SK-N-SH treated with all-trans-retinoic acid at 6 μM for 48 hours (cell line): ENCODE measurements at regions not wholly inside any gene's neighbourhood (a gene's known extent, or its start where the extent isn't known, plus 50 kb on each side); places are given as distances from the start of the nearest gene placed in this dataset.

Source experiments
- ATAC-seq: fragments of 200-7000 bp; cut with Tn5 transposase; 3 replicates; pipeline ENCODE4 v1.9.1; 2020; ENCODE audit warnings: mild to moderate bottlenecking, moderate library complexity
- ARNTL ChIP-seq: fragments of 450-650 bp; formaldehyde crosslinking; IDR thresholded peaks from 2 replicates; pipeline ENCODE4 v1.5.0; 2020; ENCODE audit warnings: low read depth, mild to moderate bottlenecking, moderate library complexity, borderline replicate concordance
- BACH2 ChIP-seq: fragments of 250-450 bp; sonication (Bioruptor Pico); IDR thresholded peaks from 2 replicates; pipeline ENCODE4 v1.9.0; 2021; ENCODE audit warnings: mild to moderate bottlenecking, borderline replicate concordance
- CSDC2 ChIP-seq: fragments of 250-450 bp; sonication (Bioruptor Pico); IDR thresholded peaks from 2 replicates; pipeline ENCODE4 v1.5.0; 2020; ENCODE audit warnings: mild to moderate bottlenecking, moderate library complexity
- CSRNP3 ChIP-seq: fragments of 250-450 bp; sonication (Bioruptor Pico); IDR thresholded peaks from 2 replicates; pipeline ENCODE4 v1.5.1; 2021; ENCODE audit warnings: mild to moderate bottlenecking, moderate library complexity
- GLIS3 ChIP-seq: fragments of 250-450 bp; sonication (Bioruptor Pico); IDR thresholded peaks from 2 replicates; pipeline ENCODE4 v1.5.0; 2020; ENCODE audit warnings: mild to moderate bottlenecking, moderate library complexity
- ISL1 ChIP-seq: fragments of 250-450 bp; sonication (Bioruptor Pico); IDR thresholded peaks from 2 replicates; pipeline ENCODE4 v2.1.2; 2022; ENCODE audit warnings: mild to moderate bottlenecking, moderate library complexity
- PPARA ChIP-seq: fragments of 250-450 bp; sonication (Bioruptor Pico); IDR thresholded peaks from 2 replicates; pipeline ENCODE4 v1.5.0; 2020; ENCODE audit warnings: mild to moderate bottlenecking, borderline replicate concordance
- RARB ChIP-seq: fragments of 250-450 bp; sonication (Bioruptor Pico); IDR thresholded peaks from 2 replicates; pipeline ENCODE4 v1.8.0; 2021; ENCODE audit warnings: mild to moderate bottlenecking, moderate library complexity
- SNAI2 ChIP-seq: fragments of 250-450 bp; sonication (Bioruptor Pico); IDR thresholded peaks from 2 replicates; pipeline ENCODE4 v1.5.0; 2020; ENCODE audit warnings: mild to moderate bottlenecking, moderate library complexity
- TCF4 ChIP-seq: fragments of 250-450 bp; sonication (Bioruptor Pico); IDR thresholded peaks from 2 replicates; pipeline ENCODE4 v1.8.0; 2021; ENCODE audit warnings: mild to moderate bottlenecking, moderate library complexity, borderline replicate concordance
- TOX ChIP-seq: fragments of 250-450 bp; sonication (Bioruptor Pico); IDR thresholded peaks from 2 replicates; pipeline ENCODE4 v1.8.0; 2021; ENCODE audit warnings: mild to moderate bottlenecking, moderate library complexity, borderline replicate concordance
- ZC3H10 ChIP-seq: fragments of 250-450 bp; sonication (Bioruptor Pico); IDR thresholded peaks from 2 replicates; pipeline ENCODE4 v1.5.1; 2021; ENCODE audit warnings: mild to moderate bottlenecking, moderate library complexity
- ZFP3 ChIP-seq: fragments of 250-450 bp; sonication (Bioruptor Pico); IDR thresholded peaks from 2 replicates; pipeline ENCODE4 v1.5.0; 2020; ENCODE audit warnings: mild to moderate bottlenecking, moderate library complexity
- ZFP30 ChIP-seq: fragments of 450-650 bp; formaldehyde crosslinking; IDR thresholded peaks from 2 replicates; pipeline ENCODE4 v1.5.0; 2022; ENCODE audit warnings: mild to moderate bottlenecking, moderate library complexity
- ZNF70 ChIP-seq: fragments of 450-650 bp; formaldehyde crosslinking; IDR thresholded peaks from 2 replicates; pipeline ENCODE4 v1.5.0; 2020; ENCODE audit warnings: mild to moderate bottlenecking, moderate library complexity
- ZNF8 ChIP-seq: fragments of 450-650 bp; formaldehyde crosslinking; IDR thresholded peaks from 2 replicates; pipeline ENCODE4 v1.5.0; 2020; ENCODE audit warnings: mild to moderate bottlenecking, moderate library complexity
- TF ChIP-seq, protein P1 (sequence below): fragments of 250-450 bp; sonication (Bioruptor Pico); IDR thresholded peaks from 2 replicates; pipeline ENCODE4 v1.8.0; 2021; ENCODE audit warnings: low read depth, mild to moderate bottlenecking, moderate library complexity, borderline replicate concordance
- TF ChIP-seq, protein P2 (sequence below): fragments of 250-450 bp; sonication (Bioruptor Pico); IDR thresholded peaks from 2 replicates; pipeline ENCODE4 v1.8.0; 2020; ENCODE audit warnings: mild to moderate bottlenecking, moderate library complexity, borderline replicate concordance
- TF ChIP-seq, protein P3 (sequence below): fragments of 250-450 bp; sonication (Bioruptor Pico); IDR thresholded peaks from 2 replicates; pipeline ENCODE4 v1.5.1; 2020; ENCODE audit warnings: low read depth, mild to moderate bottlenecking, moderate library complexity

- TF ChIP-seq GLIS3 (CRISPR knock-in tag) (no peak), TOX (CRISPR knock-in tag) (no peak), ZNF8 (CRISPR knock-in tag) (no peak), SNAI2 (CRISPR knock-in tag) (no peak), ZC3H10 (CRISPR knock-in tag) (no peak), ISL1 (no peak), PPARA (no peak), ARNTL (CRISPR knock-in tag) (no peak)
- TF ChIP-seq, protein P1, sequence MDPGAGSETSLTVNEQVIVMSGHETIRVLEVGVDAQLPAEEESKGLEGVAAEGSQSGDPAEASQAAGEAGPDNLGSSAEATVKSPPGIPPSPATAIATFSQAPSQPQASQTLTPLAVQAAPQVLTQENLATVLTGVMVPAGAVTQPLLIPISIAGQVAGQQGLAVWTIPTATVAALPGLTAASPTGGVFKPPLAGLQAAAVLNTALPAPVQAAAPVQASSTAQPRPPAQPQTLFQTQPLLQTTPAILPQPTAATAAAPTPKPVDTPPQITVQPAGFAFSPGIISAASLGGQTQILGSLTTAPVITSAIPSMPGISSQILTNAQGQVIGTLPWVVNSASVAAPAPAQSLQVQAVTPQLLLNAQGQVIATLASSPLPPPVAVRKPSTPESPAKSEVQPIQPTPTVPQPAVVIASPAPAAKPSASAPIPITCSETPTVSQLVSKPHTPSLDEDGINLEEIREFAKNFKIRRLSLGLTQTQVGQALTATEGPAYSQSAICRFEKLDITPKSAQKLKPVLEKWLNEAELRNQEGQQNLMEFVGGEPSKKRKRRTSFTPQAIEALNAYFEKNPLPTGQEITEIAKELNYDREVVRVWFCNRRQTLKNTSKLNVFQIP (CRISPR knock-in tag): no peak
- ATAC-seq: no peak
Measured at GRCh38 chr7:25979605-25980004, 172.4 kb upstream of the NFE2L3 start.

- no peak for ATAC-seq
- TF ChIP-seq TOX (CRISPR knock-in tag): no peak
Measured at GRCh38 chr7:25982684-25983083, 169.3 kb upstream of the NFE2L3 start.

DNA sequence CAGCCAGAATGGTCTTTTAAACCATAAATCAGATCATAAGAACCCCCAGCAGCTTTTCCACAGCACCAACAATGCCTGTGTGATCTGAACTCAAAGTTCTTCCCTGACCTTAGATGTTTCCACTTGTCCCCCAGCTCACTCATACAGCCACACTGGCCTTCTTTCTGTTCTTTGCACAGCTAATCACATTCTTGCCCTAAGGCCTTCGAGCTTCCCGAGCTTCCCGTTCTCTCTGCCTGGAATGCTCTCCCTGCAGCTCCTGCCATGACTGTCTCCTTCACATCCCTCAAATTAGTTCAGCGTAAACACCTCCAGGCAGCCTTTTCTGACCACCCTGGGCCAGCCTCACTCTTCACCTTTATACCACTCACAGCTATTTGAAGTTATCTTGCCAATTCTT is 166.8 kb upstream of the NFE2L3 start:
- TF ChIP-seq ZFP3 (no peak), CSRNP3 (CRISPR knock-in tag) (no peak), BACH2 (CRISPR knock-in tag) (no peak), SNAI2 (CRISPR knock-in tag) (no peak), ISL1 (no peak), GLIS3 (CRISPR knock-in tag) (no peak), RARB (CRISPR knock-in tag) (no peak), TCF4 (CRISPR knock-in tag) (no peak), PPARA (no peak), CSDC2 (CRISPR knock-in tag) (no peak), ZNF8 (CRISPR knock-in tag) (no peak), ZNF70 (CRISPR knock-in tag) (no peak), ZFP30 (CRISPR knock-in tag) (no peak), ARNTL (CRISPR knock-in tag) (no peak)
- TF ChIP-seq, protein P1 (CRISPR knock-in tag): no peak
- TF ChIP-seq, protein P2, sequence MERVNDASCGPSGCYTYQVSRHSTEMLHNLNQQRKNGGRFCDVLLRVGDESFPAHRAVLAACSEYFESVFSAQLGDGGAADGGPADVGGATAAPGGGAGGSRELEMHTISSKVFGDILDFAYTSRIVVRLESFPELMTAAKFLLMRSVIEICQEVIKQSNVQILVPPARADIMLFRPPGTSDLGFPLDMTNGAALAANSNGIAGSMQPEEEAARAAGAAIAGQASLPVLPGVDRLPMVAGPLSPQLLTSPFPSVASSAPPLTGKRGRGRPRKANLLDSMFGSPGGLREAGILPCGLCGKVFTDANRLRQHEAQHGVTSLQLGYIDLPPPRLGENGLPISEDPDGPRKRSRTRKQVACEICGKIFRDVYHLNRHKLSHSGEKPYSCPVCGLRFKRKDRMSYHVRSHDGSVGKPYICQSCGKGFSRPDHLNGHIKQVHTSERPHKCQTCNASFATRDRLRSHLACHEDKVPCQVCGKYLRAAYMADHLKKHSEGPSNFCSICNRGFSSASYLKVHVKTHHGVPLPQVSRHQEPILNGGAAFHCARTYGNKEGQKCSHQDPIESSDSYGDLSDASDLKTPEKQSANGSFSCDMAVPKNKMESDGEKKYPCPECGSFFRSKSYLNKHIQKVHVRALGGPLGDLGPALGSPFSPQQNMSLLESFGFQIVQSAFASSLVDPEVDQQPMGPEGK: no peak
- TF ChIP-seq, protein P3, sequence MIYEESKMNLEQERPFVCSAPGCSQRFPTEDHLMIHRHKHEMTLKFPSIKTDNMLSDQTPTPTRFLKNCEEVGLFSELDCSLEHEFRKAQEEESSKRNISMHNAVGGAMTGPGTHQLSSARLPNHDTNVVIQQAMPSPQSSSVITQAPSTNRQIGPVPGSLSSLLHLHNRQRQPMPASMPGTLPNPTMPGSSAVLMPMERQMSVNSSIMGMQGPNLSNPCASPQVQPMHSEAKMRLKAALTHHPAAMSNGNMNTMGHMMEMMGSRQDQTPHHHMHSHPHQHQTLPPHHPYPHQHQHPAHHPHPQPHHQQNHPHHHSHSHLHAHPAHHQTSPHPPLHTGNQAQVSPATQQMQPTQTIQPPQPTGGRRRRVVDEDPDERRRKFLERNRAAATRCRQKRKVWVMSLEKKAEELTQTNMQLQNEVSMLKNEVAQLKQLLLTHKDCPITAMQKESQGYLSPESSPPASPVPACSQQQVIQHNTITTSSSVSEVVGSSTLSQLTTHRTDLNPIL (CRISPR knock-in tag): no peak
- TF ChIP-seq, all 23 proteins: peak for 0
- ATAC-seq: no peak

DNA sequence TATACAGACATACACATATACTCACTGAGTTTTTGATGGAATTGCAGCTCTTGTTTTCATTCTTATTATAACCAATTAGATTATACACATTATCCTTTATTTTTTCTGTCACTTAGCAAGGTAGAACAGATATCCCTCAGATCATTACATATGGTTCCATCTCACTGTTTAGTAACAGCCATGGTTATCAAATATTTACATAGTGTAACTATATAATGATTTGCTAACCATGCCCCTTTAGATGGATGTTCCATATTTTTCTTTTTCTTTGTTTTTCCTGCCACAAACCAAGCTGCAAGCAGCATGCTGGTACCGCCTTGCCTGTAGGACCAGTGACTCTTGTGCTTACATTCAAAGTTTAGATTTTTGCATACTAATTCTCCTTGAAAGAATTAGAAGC is 163.4 kb upstream of the NFE2L3 start:
- TF ChIP-seq PPARA (no peak), ZNF70 (CRISPR knock-in tag) (no peak)
- TF ChIP-seq, protein P1 (CRISPR knock-in tag): no peak
- ATAC-seq: no peak
